ENCODE measurements at regions not wholly inside any gene's neighbourhood (a gene's known extent, or its start where the extent isn't known, plus 50 kb on each side); places are given as distances from the start of the nearest gene placed in this dataset.

DNA sequence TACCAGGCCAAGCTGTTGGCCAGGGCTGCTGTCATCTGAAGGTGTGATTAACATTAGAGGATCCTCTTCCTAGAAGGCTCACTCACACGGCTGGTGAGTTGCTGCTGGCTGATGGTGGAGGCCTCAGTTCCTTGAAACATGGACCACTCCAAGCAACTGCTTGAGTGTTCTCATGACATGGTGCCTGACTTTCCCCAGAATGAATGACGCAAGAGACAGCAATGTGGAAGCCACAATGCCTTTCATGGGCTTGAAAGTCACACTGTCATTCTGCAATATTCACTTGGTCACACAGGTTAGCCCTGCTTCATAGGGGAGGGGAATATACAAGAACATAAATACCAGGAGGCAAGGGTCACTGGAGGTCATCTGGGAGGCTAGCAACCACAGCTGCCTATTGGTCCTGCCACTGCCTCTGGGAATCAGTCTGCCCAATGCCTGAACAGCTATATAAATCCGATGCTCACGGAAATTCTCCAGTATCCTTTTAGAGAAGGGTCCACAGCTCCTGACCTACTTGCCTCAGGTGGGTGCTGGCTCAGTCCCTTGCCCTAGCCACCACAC, 97.1 kb upstream of the MAML3 start:
- DNase-seq (ENCODE audit: low read depth in 2 of 3, low spot score in 2 of 3), result no peak

DNA sequence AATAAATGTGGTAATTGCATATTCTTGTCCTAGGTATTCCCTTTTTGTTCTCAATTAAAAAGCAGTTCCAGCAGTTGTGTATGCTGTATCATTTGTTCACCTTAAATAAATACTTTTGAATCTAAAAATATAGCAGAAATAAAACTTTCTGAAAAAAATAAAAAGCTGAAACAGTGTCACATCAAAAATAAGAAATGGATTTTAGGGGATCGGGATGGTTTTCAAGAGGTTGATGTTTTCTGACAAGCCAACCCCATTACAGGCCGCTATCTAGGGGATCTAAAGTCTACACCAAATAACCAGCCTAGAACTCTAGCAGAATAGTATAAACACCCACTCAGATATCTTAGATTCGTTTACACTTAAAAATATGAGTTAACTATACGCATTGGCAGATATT, 95.4 kb upstream of the MAML3 start:
- peak in 2 of 3 donors; percentile 55 to 70 for DNase-seq (ENCODE audit: low read depth in 2 of 3, low spot score in 2 of 3)

DNA sequence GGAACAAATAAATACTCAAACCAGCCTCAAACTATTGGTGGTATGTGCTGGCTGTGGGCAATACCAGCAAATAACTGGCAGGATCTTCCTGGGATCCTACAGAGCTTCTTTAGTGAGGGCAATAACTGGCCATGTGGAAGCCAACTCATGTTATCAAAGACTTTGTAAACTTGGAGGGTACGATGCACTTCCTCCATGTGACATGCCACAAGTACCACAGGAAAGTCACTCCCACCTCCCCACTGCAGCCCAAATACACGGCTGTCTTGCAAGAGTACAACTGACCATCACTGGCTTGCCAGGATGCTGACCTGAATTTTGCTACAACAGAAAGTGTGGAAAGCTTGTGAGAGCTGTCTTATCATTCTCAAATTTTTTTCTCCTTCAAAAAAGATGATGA, 93.3 kb upstream of the MAML3 start:
- DNase-seq (ENCODE audit: low read depth in 2 of 3, low spot score in 2 of 3), result no peak

DNA sequence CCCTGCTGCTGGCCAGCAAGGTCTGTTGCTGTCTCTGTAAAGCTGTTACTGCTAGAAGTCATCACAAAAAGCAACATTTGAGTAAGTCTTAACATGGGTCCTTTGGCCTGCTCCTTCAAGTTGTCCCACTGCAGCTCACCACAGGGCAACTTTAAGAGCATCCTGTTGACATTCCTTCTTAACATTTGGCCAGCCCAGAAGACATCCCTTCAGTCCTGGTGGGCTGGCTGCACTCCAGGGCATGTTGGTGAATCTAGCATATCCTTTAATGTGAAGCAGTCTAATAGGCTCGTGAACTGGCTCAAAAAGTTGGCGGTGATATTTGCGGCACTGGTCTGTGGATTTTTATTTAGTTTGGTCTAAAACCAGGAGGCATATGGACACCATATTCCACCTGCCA, 92.2 kb upstream of the MAML3 start:
- DNase-seq (ENCODE audit: low read depth in 2 of 3, low spot score in 2 of 3), result no peak

DNA sequence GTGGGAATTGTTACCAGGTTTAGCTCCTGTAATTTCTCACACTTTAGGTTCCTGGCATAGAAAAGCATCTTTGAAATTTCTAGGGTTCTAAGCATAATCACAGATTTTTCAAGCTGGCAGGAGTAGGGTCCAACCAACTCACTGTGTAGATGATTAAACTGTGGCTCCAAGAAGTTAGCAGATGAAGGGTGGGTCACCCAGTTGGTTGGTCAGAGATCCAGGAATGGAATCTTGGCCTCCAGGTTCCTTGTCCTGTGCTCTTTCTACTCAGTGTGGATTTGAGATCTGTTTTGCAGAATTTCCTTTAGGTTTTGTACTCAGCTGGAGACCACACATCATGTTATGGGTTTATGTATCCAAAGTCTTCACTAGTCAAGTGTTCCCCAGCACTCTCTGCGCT, 90.3 kb upstream of the MAML3 start:
- DNase-seq (ENCODE audit: low read depth in 2 of 3, low spot score in 2 of 3), result no peak

DNA sequence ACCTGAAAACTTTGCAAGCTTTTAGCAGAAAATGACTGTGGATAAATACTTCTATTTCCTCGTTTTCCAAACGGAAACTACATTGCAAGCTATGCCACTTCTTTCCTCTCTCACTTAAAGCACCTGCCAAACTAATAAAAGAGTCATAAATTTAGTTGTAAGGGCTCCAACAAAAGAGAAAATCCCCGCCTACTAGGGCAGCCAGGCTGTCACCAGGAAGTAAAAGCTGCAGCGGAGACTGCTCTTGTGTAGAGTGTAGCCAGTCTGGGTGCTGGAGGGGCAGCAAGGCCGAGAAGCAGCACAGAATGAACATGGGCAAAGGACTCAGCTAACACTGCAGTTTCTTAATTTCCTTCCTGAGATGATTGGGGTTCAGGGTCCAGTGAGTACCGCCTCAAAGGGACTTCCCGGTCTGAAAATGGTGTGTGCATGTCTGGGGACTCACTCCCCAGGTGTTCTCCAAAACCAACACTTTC, 89.3 kb upstream of the MAML3 start:
- peak in 2 of 3 donors; percentile 43 to 64 for DNase-seq (ENCODE audit: low read depth in 2 of 3, low spot score in 2 of 3)

DNA sequence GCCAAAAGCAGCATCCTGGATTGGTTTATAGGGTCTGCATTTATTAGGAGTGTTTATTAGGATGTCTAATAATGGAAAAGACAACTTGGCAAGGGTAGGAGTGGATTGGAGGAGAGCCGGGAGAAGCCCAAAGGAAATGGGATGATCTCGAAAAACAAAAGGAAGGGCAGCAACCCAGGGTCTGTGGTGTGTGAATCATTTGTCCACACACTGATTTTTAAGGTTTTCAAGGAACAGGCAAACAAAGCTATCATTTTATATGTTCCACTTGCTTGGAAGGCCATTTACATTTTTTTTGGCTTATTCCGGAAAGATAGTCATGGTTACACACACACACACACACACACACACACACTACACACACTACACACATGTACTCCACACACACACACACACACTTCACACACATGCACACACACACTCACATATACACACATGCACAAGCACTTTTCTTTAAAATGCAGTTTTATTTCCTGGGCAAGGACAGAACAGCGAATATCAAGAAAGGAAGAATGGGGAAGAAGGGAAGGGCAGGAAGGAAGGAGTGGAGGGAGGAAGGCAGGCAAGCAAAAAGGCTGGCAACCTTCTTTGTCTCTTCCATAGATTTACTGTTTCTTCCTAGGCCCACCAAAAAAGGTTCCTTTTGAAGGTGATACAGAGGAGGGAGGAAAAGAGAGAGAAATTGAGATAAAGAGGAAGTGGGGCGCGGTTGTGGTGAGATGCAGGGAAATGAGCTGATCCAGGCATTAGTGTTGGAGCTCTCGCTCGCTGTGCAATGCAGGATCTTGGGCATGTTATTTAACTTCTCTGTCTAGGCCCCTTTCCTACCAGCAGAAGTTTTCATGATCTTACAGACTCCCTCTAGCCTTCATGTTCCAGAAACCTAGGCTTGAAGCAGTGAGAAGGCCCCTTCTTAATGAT, 88.6 kb upstream of the MAML3 start:
- DNase-seq (ENCODE audit: low read depth in 2 of 3, low spot score in 2 of 3), result peak in 2 of 3 donors; percentile 49 to 61

DNA sequence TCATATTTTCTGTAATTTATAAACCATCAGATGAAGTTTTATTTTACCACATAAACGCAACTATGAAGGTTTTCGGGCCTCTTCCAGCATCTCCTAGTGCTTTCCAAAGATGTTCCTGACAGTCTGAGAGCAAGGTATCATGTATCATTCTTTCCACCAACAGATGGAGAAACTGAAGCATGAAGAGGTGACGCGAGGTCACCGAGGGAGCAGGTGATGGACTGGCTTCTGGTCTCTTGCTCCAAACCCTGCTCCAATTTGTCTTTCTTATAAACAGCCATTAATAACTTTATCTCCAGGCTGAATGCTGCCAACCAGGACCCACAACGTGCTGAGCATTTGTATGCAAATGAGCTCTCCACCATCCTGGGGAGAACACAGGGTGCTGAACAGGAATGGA, 86.3 kb upstream of the MAML3 start:
- no peak for DNase-seq (ENCODE audit: low read depth in 2 of 3, low spot score in 2 of 3)

DNA sequence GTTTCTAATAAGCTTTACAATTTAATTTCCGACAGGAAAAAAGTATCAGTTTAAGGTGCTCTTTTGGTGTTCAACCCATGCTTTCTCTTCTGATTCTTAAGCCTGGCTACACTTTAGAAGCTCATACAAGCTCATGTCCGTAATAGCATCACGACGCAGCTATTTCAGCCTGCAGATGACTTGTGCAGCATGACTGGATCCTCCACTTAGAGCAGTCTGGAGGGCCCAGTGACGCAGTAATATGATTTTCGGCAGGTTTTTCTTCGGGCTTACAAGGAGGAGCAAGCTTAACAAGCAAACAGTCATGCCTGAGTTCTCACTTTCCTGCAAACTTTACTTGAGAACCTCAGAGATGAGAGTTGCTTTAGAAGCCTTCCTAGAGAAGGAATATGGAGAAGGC, 85.3 kb upstream of the MAML3 start:
- DNase-seq (ENCODE audit: low read depth in 2 of 3, low spot score in 2 of 3), result no peak

DNA sequence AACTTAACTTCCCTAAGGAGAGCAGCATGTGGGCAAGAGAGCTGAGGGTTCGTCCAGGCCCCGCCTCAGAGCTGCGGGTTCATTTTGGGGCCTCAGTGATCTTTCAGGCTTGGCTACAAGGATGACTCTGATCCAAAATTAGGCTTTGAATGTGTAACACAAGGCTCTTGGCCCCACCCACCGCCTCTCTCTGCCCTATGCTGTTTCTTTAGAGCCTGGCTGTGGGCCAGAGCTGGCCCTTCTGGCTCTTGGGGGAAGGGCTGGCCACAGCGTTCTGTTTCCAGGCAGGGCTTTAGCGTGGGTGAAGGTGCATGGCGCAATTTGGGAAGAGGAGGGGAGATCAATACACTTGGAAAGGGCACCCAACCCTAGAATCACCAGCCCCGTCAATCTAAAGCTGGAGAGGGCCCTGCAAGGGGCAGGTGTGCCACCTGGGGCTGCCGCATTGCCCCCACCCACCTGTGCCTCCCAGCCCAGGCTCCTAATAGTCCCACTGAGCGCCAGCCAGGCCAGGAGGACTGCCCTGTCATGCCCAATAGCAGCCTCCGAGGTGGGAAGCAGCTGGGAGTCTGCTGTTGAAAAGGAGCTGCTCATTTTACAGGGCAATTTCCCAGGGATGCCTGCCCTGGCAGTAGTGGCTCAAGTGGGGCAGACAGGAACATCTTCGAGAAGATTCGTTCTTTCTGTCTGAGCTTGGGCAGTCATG, 84.5 kb upstream of the MAML3 start:
- DNase-seq (ENCODE audit: low read depth in 2 of 3, low spot score in 2 of 3), result no peak

DNA sequence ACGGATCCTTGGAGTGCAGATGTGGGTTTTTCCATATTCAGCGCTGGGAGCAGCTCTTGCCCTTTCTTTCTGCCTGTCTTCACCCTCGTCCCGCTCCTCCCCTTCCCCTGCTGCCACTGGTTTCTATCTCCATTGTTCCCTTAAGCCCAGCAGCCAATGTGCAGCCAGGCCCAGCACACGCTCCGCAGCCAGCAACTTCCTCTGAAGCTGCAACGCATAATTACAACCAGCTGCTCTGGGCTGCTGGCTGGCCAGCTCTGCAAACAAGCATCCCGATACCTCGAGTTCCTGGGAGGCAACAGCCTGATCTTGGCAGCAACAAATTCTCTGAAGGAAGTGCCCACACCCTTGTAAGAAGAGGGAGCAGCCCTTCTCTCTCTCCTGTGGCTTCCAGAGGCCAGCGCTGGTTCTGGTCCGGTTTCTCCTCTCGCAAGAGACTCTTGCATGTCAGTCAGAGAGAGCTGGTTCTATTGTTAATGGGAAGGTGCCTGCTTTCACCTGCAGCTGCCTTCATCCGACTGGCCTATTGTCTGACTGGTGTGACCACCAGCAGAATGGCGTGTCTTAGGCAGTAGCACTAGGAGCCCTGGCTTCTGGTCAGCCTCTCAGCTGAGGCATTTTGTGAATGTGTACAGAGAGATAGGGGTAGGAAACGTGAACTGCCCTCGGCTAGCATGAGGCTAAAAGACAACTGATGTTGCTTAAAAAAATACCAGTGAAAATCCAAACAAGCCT, 83.8 kb upstream of the MAML3 start:
- DNase-seq (ENCODE audit: low read depth in 2 of 3, low spot score in 2 of 3), result peak in 1 of 3 donors; percentile 56

DNA sequence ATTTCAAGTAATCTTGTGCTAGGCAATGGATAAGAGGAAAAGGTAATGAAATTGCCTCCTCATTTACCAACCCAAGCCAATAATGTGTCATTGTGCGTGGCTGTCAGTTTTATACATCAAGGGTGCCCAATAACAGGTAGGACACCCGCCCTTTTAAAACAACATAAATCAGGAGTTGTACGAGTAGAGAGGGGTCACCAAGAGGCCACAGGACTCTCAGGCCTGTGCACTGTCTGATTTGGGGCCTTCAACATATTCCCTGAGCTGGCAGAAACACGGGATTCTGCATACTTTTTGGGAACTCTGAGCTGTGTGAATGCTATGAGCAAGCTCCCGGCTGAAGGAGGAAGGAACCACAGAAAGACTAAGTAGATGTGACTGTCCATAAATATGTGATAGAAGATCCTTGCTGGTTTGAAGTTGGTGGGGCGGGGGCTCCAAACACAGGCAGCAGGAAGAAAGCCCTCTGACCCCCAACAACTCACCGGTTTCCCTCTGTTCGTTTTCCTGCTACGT, 82.7 kb upstream of the MAML3 start:
- no peak for DNase-seq (ENCODE audit: low read depth in 2 of 3, low spot score in 2 of 3)

DNA sequence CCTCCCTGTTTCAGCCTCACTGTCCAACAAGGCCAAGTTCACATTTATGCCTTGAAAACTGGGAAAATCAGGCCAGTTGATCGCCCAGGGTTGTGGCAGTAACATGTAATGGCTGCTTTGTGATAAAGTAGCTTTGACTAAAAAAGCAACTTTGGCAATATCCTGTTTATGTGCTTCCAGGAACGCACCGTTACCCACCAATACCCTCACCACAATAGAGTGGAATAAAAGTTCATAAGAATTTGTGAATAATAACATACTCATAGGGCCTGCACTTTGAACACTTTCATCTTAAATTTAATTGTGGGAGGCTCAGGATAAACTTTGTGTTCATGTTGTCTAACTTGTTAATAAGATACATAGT, 80.7 kb upstream of the MAML3 start:
- DNase-seq (ENCODE audit: low read depth in 2 of 3, low spot score in 2 of 3), result no peak

DNA sequence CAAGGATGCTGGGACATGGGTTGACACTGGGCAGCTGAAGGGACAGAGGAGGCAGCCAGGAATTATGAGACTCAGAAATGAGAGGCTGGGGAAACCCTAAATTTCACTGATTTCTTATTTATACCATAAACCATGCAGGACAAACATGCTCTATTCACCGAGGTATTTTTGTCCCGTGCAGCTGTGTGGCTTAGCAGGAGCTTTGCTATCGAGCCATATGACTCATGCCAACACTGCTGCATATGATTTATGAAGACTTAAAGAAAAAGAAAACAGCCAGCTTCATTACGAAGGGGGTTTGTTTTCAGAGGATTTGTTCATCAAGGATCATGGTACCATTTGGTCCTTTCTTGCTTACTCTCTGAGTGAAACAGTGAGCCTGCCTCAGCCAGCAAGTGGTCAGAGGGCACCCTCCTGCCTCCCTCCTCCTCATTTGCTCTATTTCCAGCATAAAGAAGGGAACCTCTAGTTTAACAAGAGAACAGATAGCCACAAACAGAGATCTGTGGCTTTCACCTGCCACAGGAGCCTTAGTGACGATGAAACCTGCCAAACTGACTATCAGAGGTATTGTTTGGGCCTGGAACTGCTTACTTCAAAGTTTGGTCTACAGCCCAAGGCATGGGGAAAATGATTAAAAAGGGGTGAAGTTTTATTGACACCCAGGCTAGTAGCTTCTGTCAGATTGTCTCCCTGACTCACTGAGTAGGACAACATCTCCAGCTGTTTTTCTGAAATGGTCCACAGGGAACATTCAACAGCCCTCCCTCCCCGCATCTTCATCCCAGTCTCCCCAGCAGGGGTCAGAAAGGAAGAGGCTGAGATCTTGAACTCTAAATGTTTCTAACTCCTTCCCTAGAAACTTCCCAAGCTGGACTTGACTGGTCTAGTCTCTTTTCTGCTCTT, 80.1 kb upstream of the MAML3 start:
- DNase-seq (ENCODE audit: low read depth in 2 of 3, low spot score in 2 of 3), result peak in 2 of 3 donors; percentile 73 to 81

DNA sequence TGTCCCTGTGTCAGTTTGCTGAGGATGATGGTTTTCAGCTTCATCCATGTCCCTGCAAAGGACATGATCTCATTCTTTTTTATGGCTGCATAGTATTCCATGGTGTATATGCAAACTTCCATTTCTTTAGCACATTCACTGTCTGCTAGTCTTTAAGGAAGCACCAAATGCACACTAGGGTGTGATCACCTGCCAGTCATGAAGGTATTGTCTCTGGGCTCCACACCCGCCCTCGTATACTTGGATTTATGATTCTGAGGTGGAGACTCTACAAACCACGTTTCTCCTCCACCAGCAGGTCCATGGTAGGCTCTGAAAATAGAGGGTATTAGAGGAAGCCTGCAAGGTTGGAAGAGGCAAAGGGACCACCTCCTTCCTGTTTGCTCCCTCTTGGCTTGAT, 75.9 kb upstream of the MAML3 start:
- DNase-seq (ENCODE audit: low read depth in 2 of 3, low spot score in 2 of 3), result no peak

DNA sequence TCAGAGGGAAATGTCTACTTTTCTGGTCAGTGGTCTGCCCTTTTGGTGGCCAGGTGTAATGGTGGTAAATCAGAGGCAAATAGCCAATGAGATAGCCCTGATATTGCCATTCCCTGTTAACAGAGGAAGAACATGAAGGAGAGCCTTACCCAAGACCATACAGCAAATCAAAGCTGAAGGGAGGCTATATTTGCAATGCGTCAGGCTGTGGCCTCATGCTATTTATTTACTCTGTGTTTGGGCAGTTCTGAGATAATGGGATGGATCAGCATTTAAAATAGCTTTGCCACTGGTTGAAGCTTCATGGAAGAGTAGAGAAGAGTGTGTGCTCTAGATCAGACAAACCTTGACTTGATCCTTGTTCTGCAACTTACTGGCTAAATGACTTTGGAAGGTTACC, 73.3 kb upstream of the MAML3 start:
- no peak for DNase-seq (ENCODE audit: low read depth in 2 of 3, low spot score in 2 of 3)

DNA sequence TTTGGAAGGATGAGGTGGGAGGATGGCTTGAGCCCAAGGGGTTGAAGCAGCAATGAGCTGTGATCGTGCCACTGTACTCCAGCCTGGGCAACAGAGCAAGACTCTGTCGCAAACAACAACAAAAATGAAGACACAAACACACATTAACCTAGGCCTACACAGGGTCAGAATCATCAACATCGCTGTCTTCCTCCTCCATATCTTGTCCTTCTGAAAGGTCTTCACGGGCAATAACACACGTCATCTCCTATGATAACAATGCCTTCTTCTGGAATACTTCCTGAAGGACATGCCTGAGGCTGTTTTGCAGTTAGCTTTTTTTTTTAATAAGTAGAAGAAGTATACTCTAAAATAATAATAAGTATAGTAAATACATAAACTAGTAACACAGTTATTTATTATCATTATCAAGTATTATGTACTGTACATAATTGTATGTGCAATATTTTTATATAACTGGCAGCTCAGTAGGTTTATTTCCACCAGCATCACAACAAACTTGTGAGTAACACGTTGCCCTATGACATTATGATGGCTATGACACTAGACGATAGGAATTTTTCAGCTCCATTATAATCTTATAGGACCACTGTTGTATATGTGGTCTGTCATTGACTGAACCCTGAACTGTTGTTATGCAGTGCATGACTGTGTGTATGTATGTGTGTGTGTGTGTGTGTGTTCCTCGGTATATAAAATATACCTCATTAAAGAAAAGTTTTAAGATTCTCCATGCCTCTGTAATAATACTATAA, 69.2 kb upstream of the MAML3 start:
- no peak for DNase-seq (ENCODE audit: low read depth in 2 of 3, low spot score in 2 of 3)

DNA sequence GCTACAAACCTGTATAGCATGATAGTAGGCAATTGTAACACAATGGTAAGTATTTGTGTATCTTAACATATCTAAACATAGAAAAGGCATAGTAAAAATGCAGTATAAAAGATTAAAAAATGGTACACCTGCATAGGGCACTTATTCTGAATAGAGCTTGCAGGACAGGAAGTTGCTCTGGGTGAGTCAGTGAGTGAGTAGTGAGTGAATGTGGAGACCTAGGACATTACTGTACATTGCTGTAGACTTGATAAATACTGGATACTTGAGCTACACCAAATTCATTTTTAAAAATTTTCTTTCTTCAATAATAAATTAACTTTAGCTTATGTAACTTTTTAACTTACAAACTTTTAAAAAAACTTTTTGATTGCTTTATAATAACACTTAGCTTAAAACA, 68.2 kb upstream of the MAML3 start:
- DNase-seq (ENCODE audit: low read depth in 2 of 3, low spot score in 2 of 3), result no peak

DNA sequence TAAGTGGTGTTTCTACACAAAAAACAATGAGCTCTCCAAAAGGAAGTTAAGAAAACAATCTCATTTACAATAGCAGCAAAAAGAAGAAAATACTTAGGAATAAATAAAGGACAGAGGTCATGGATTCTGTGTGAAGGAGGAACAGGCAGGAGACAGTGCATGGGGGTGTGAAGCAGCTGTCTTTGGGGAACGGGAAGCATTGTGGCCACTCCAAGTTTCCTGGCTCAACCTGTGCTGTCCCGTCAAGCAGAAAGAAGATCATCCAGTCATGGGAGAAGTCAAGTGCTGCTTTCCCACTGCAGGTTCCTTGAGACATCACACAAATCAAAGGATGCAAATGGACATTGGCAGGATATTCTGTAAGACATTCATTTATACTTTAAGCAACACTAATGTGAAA, 66.1 kb upstream of the MAML3 start:
- DNase-seq (ENCODE audit: low read depth in 2 of 3, low spot score in 2 of 3), result no peak

Measured in hematopoietic multipotent progenitor cell (in vitro differentiated cells).